ENCODE measurements at regions not wholly inside any gene's neighbourhood (a gene's known extent, or its start where the extent isn't known, plus 50 kb on each side); places are given as distances from the start of the nearest gene placed in this dataset.

GRCh38 chr2:238574490-238575271 lies 148.0 kb downstream of the ASB1 start:
- no peak for TF ChIP-seq ZNF274 (IDR thresholded peaks at IDR 0.05; ENCODE audit: low read depth, low read length)
- no peak for TF ChIP-seq YY1 (IDR thresholded peaks at IDR 0.05; ENCODE audit: insufficient read depth, insufficient read length)

Data from NT2/D1 (cell line).